Hepatocyte (in vitro differentiated cells): ENCODE measurements at regions not wholly inside any gene's neighbourhood (a gene's known extent, or its start where the extent isn't known, plus 50 kb on each side); places are given as distances from the start of the nearest gene placed in this dataset.

Experiments used
- DNase-seq: peaks from one replicate; pipeline ENCODE4 v3.0.0-alpha.2; 2016; ENCODE audit warnings: low spot score
- H2AFZ ChIP-seq: fragments of 200-600 bp; sonication (generic); 2 replicates; pipeline ENCODE4 v1.6.0; 2016; ENCODE audit warnings: antibody characterized with exemption, mild to moderate bottlenecking
- H3K27ac ChIP-seq: fragments of 200-600 bp; sonication (generic); 2 replicates; pipeline ENCODE4 v1.5.1; 2016; ENCODE audit warnings: mild to moderate bottlenecking
- H3K27me3 ChIP-seq: fragments of 200-600 bp; sonication (generic); 2 replicates; pipeline ENCODE4 v1.6.1; 2016
- H3K36me3 ChIP-seq: fragments of 200-600 bp; sonication (generic); replicated peaks from 2 replicates; pipeline ENCODE4 v1.5.1; 2016; ENCODE audit warnings: low read depth; ENCODE audit not compliant: insufficient read depth
- H3K4me1 ChIP-seq: fragments of 200-600 bp; sonication (generic); 2 replicates; pipeline ENCODE4 v1.5.1; 2016; ENCODE audit warnings: mild to moderate bottlenecking, moderate library complexity; ENCODE audit not compliant: insufficient read depth
- H3K4me2 ChIP-seq: fragments of 200-600 bp; sonication (generic); 2 replicates; pipeline ENCODE4 v1.6.0; 2016
- H3K4me3 ChIP-seq: fragments of 200-600 bp; sonication (generic); 2 replicates; pipeline ENCODE4 v1.5.1; 2016; ENCODE audit warnings: mild to moderate bottlenecking
- H3K79me2 ChIP-seq: fragments of 200-600 bp; sonication (generic); 2 replicates; pipeline ENCODE4 v1.6.0; 2017; ENCODE audit warnings: mild to moderate bottlenecking
- H3K9me2 ChIP-seq: fragments of 200-600 bp; sonication (generic); replicated peaks from 2 replicates; pipeline ENCODE4 v1.6.0; 2017; ENCODE audit warnings: mild to moderate bottlenecking; ENCODE audit not compliant: insufficient read depth
- H3K9me3 ChIP-seq: fragments of 200-600 bp; sonication (generic); 2 replicates; pipeline ENCODE4 v1.5.1; 2016; ENCODE audit warnings: low read depth, mild to moderate bottlenecking
- H4K20me1 ChIP-seq: fragments of 200-600 bp; sonication (generic); 2 replicates; pipeline ENCODE4 v1.6.0; 2016; ENCODE audit warnings: mild to moderate bottlenecking; ENCODE audit not compliant: insufficient read depth, poor library complexity, severe bottlenecking
- CTCF ChIP-seq: fragments of 200-600 bp; sonication (generic); IDR thresholded peaks from 2 replicates; pipeline ENCODE4 v1.5.1; 2016; ENCODE audit warnings: antibody characterized with exemption, mild to moderate bottlenecking; ENCODE audit not compliant: poor library complexity
- EZH2 ChIP-seq: fragments of 200-600 bp; sonication (generic); IDR thresholded peaks from 2 replicates; pipeline ENCODE4 v1.6.1; 2016; ENCODE audit warnings: antibody characterized with exemption, mild to moderate bottlenecking, borderline replicate concordance
- EZH2phosphoT487 ChIP-seq: fragments of 200-600 bp; sonication (generic); IDR thresholded peaks from one replicate; pipeline ENCODE4 v1.6.1; 2018; ENCODE audit warnings: antibody characterized with exemption, mild to moderate bottlenecking, low read depth, moderate library complexity; ENCODE audit not compliant: unreplicated experiment, severe bottlenecking
- WGBS: methylation state at CpG from one replicate; pipeline ENCODE4 v1.1.6; 2016; ENCODE audit warnings: low lambda C conversion rate; ENCODE audit errors: missing lambda C conversion rate; 5-methylcytosine and 5-hydroxymethylcytosine counted together

DNA sequence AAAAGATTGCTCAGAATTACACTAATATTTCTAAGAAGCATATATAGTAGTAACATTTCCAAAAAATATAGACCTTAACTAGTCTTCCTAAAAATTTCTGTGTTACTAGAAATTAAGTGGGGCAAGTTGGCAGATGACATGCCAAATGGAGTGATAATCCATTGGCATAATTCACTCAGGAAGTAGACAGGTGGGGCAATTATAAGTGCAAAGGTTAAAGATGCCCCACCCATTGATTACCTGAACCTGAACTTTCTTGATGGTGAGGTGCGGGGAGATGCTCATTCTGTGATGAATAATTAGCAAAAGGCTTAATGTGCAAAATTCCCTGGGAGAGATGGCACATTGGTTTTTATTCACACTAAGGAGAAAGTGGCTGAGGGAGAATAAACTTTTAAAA lies 145.8 kb upstream of the RASGEF1B start:
- H4K20me1 ChIP-seq = no peaks in the 10 kb centered on the region
- DNase-seq = no peak
- no peak for TF ChIP-seq EZH2
- no peak for TF ChIP-seq EZH2phosphoT487
- H2AFZ ChIP-seq = no peak overlapping the region
- no peaks in the 10 kb centered on the region for H3K4me1 ChIP-seq
- H3K9me2 ChIP-seq = no peaks in the 10 kb centered on the region
- no peaks in the 10 kb centered on the region for H3K36me3 ChIP-seq
- WGBS = 73% methylated on average over 1 of the region's 1 CpG
- no peak overlapping the region for H3K4me2 ChIP-seq
- H3K9me3 ChIP-seq = no peaks in the 10 kb centered on the region
- no peak overlapping the region for H3K27ac ChIP-seq
- H3K79me2 ChIP-seq = no peaks in the 10 kb centered on the region
- H3K27me3 ChIP-seq = no peaks in the 10 kb centered on the region
- no peak overlapping the region for H3K4me3 ChIP-seq

DNA sequence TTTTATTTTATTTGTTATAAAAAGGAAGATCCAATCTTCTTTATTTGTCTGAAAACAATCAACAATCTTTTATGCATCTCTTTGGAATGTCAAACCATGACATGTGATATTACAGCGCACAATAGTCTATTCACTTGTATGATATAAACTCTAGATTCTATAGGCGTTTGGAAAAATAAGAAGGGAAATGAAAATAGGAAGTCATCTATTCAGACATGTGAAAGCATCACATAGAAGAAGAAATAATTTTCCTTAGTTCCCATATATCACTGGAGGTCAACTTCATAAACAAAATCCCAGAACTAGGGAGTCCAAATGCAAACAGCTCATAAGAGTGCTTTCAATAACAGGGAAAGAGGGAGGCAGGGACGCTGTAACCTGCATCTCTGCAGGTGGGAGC lies 139.5 kb upstream of the RASGEF1B start:
- no peaks in the 10 kb centered on the region for H3K36me3 ChIP-seq
- no peaks in the 10 kb centered on the region for H3K9me3 ChIP-seq
- no peaks in the 10 kb centered on the region for H3K9me2 ChIP-seq
- no peaks in the 10 kb centered on the region for H3K27me3 ChIP-seq
- 89% methylated on average over 3 of the region's 3 CpGs for WGBS
- TF ChIP-seq EZH2 (no peak), EZH2phosphoT487 (no peak), CTCF (no peak)
- H3K4me2 ChIP-seq = no peak overlapping the region
- H2AFZ ChIP-seq = no peak overlapping the region
- no peak overlapping the region for H3K27ac ChIP-seq
- no peak for DNase-seq
- no peak overlapping the region for H3K4me3 ChIP-seq
- H3K4me1 ChIP-seq = no peaks in the 10 kb centered on the region
- H3K79me2 ChIP-seq = no peaks in the 10 kb centered on the region
- no peaks in the 10 kb centered on the region for H4K20me1 ChIP-seq

- H3K4me2 ChIP-seq = no peak overlapping the region
- no peaks in the 10 kb centered on the region for H3K27me3 ChIP-seq
- no peak for DNase-seq
- H2AFZ ChIP-seq = no peak overlapping the region
- no peaks in the 10 kb centered on the region for H4K20me1 ChIP-seq
- no peaks in the 10 kb centered on the region for H3K9me2 ChIP-seq
- no peaks in the 10 kb centered on the region for H3K4me1 ChIP-seq
- WGBS = 83% methylated on average over 2 of the region's 2 CpGs
- H3K36me3 ChIP-seq = no peaks in the 10 kb centered on the region
- no peak overlapping the region for H3K27ac ChIP-seq
- no peaks in the 10 kb centered on the region for H3K79me2 ChIP-seq
- H3K4me3 ChIP-seq = no peak overlapping the region
- H3K9me3 ChIP-seq = no peaks in the 10 kb centered on the region
- no peak for TF ChIP-seq EZH2phosphoT487
- no peak for TF ChIP-seq EZH2
- TF ChIP-seq CTCF = no peak
These were observed 138.1 kb upstream of the RASGEF1B start for GRCh38 chr4:81609844-81610243.

- Histone ChIP-seq H3K27me3 (no peaks in the 10 kb centered on the region), H3K9me2 (no peaks in the 10 kb centered on the region), H3K4me2 (no peak overlapping the region), H2AFZ (no peak overlapping the region), H4K20me1 (no peaks in the 10 kb centered on the region), H3K4me3 (no peak overlapping the region), H3K9me3 (no peaks in the 10 kb centered on the region), H3K27ac (no peak overlapping the region), H3K79me2 (no peaks in the 10 kb centered on the region), H3K36me3 (no peaks in the 10 kb centered on the region), H3K4me1 (no peaks in the 10 kb centered on the region)
- TF ChIP-seq CTCF (no peak), EZH2phosphoT487 (no peak), EZH2 (no peak)
- WGBS = 82% methylated on average over 3 of the region's 3 CpGs
- no peak for DNase-seq
These were observed 136.2 kb upstream of the RASGEF1B start for GRCh38 chr4:81607950-81608349.
